DND-41 (cell line): ENCODE measurements at regions not wholly inside any gene's neighbourhood (a gene's known extent, or its start where the extent isn't known, plus 50 kb on each side); places are given as distances from the start of the nearest gene placed in this dataset.

Source experiments
- EZH2 ChIP-seq: IDR thresholded peaks from 3 replicates; pipeline ENCODE4 v1.6.1; 2012; ENCODE audit warnings: borderline replicate concordance, low read depth, mild to moderate bottlenecking, moderate library complexity, low read length, inconsistent platforms; ENCODE audit not compliant: severe bottlenecking
- TF ChIP-seq, protein P1 (sequence below): IDR thresholded peaks from 2 replicates; pipeline ENCODE4 v1.5.1; 2012; ENCODE audit warnings: borderline replicate concordance, low read length, moderate library complexity, mild to moderate bottlenecking; ENCODE audit not compliant: poor library complexity, severe bottlenecking; ENCODE audit errors: extremely low read depth

DNA sequence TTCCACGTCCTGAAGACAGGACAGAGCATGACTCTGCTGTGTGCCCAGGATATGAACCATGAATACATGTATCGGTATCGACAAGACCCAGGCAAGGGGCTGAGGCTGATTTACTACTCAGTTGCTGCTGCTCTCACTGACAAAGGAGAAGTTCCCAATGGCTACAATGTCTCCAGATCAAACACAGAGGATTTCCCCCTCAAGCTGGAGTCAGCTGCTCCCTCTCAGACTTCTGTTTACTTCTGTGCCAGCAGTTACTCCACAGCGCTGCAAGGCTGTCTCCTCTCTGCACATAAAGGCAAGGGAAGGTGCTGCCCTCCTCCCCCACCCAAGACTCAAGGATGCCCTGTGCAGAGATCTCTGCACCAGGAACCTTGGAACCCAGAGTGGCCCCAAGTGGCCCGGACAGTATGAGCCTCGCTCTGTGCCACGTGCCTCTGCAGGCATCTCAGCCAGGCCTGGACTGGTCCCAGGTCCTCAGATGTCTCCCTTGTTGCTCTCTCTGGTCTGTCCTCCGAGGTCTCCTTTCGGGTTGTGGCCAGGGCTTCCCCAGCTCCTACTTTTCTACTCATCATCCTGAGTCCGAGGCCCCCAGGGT is 230.3 kb upstream of the PRSS58 start:
- TF ChIP-seq, protein P1, sequence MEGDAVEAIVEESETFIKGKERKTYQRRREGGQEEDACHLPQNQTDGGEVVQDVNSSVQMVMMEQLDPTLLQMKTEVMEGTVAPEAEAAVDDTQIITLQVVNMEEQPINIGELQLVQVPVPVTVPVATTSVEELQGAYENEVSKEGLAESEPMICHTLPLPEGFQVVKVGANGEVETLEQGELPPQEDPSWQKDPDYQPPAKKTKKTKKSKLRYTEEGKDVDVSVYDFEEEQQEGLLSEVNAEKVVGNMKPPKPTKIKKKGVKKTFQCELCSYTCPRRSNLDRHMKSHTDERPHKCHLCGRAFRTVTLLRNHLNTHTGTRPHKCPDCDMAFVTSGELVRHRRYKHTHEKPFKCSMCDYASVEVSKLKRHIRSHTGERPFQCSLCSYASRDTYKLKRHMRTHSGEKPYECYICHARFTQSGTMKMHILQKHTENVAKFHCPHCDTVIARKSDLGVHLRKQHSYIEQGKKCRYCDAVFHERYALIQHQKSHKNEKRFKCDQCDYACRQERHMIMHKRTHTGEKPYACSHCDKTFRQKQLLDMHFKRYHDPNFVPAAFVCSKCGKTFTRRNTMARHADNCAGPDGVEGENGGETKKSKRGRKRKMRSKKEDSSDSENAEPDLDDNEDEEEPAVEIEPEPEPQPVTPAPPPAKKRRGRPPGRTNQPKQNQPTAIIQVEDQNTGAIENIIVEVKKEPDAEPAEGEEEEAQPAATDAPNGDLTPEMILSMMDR: no peak
- no peak for TF ChIP-seq EZH2
